SK-N-DZ (cell line): ENCODE measurements at regions not wholly inside any gene's neighbourhood (a gene's known extent, or its start where the extent isn't known, plus 50 kb on each side); places are given as distances from the start of the nearest gene placed in this dataset.
A peak's percentile ranks its signal among the peaks of the same experiment; 100 is the strongest.

Experiments used
- DNase-seq: peaks from one replicate; pipeline ENCODE4 v3.0.0-alpha.2; 2015; ENCODE audit warnings: low spot score

DNA sequence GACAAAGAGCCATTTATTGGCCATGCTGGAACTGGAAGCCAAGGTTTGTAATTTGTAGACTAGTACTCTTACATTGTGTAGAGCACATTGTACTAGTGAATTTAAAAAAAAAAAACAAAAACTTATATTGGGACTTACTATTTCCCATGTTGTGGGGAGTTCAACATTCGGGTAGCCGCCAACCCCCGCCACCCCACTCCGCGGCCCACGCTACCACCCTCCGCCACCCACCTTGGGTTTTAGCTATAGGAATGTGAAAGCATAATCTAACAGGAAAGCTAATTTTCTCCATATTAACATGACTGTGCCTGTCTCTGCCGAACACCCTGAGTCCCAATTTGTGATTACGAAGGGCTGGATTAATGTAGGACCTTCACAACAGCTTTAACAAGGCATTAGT, 275.8 kb downstream of the FIGN start:
- DNase-seq: no peak

- no peak for DNase-seq
These were observed 278.7 kb downstream of the FIGN start for GRCh38 chr2:163456953-163457743.

GRCh38 chr2:163455815-163456214, 280.0 kb downstream of the FIGN start:
- DNase-seq: no peak

DNA sequence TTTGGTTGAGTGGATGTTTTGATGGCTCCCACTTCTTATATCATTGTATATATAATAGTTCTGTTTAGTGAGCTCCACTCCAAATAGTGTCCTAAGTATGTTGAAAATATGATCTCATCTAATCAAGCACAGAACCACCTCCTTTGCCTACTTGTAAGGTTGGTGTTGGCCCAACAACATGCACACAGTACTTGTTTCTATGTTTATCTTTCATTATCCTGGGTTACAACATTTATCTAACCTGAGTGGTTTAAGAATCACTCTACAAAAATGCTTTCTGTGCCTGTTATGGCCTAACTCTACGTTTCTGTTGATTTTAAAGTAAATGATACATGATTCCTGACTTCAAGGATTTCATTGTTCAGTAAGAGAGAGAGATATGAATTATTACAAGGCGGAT, 281.9 kb downstream of the FIGN start:
- no peak for DNase-seq

GRCh38 chr2:163441603-163442002, 294.2 kb downstream of the FIGN start:
- DNase-seq: no peak

DNA sequence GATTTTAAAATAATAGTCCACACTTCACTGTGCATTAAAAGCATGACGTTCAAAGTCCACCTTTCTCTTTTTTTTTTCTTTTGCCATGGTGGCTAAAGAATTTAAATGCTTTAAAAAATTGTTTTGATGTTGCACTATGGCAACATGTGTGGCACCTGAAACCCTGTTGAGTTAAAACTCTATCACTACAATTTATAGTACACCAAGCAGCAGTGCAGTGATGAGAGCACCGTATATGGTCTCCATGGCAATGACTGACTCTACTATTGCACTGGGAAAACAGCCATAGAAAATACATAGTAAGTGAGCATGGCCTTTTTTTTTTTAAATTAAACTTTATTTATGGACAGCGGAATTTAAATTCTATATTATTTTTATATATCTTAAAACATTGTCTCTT, 298.8 kb downstream of the FIGN start:
- no peak for DNase-seq

GRCh38 chr2:163428187-163428586, 307.6 kb downstream of the FIGN start:
- DNase-seq: no peak

- DNase-seq: no peak
These were observed 315.2 kb downstream of the FIGN start for GRCh38 chr2:163420604-163421003.

DNA sequence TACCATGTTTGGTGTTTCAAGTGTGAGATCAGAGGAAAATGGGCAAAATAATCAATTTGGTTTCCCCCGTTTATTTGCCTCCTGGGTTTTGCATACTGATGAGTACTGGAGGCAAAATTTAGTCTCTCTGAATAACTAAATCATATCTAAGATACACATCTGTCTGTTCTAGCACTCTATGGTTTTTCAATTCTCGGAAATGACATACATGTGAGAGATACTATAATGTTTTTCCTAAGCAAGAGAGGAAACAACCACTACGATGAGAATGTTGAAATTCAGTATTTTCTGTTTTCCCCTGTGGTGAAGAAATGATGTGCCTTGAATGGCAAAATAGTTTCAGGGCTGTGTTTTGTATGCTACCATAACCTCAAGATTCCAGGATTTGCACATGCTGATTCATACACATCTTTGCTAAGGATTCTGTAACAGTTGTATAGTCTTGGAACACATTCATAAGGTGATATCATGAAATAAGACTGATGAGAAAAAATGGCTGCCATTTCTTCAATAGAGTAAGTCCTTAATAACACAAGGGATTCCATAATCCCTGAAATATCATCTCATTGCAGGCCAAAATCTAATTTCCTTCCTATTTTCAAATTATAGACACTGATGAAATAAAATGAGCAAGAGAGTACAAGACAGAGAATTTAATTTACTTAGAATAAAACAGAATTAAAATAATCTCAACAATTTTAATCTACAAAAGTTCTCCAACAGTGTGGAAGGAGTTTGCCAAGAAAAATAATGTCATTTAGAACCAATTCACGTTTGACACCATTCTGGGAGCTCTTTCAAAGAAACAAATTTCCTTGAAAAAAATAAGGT, 316.6 kb downstream of the FIGN start:
- no peak for DNase-seq

DNA sequence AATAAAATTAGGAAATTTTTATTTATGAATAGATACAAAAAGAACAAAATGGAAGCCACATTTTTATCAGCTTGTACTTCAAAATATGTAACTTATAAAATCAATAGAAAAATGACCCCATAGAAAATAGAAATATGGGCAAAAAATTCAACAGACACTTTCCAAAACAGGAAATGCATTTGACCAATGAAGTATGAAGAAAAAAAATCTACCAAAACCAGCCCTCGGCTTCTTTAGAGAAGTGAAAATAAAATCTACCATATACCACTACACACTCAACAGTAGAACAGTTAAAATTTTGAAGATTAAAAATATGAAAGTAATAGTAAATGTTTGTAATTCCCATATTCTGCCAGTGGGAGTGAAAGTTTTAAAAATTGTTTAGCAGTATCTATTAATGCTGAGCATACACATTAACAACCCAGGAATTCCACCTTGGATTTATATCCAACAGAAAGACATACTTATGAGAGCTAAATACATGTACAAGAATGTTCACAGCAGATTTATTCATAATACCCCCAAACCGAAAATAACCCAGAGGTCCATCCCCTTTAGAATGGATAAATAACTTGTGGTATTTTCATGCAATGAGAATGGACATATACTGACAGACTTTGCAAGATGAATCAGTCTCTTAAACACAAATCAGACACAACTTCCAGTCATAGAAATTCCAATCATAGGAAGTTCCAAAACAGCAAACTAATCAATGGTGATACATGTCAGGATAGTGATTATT, 318.0 kb downstream of the FIGN start:
- no peak for DNase-seq

DNA sequence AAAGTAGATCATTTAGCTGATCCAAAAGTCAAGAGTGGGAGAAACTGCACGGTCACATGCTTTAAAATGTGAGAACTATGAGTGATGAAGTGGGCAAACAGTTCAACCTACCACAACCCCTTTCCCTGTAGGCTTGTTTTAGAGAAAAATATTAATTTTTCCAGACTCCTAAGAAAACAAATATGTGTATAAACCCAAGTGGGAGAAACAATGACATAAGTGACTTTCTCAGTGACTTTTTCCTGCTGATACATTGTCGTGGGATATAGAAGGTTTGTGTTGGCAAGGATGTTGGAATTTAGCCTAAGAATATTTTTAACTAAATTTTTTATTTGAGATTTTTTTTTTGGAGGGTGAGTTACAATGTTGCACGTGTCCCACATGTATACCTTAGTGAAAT, 321.7 kb downstream of the FIGN start:
- DNase-seq: no peak

DNA sequence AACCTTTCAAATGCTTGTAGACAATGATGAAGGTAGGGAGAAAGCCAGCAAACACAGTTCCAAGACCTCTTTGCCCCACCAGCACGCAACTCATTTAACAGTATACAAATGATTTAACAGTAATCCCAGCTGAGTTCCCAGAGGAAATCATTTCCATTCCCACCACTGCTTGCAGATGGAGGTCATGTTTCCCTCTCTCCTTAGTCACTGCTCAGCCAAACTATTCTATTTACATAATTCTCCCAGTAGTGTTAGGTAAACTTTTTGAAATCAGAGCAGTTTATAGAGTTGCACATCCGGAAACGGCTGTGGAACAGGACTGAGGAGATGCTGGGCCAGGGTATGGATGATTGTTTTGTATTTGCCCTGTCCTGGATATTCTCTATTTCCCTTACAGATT, 328.5 kb downstream of the FIGN start:
- DNase-seq: no peak

DNA sequence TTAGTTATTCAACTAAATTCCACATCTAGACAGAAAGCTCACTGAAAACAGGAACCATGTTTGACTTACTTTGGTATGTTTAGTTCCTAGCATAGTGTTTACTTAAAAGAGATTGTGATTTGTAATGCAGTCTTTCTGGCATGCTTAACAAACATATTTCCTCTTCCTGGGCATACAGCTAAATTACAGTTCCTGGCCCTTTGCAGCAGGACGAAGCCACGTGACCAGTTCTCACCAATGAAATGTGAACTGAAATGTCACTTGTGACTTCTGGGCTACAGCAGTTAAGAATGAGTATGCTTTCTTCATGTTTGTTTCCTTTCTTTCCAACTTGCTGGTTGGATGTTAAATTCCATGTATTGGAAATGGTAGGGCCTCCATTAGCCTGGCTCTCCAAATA, 330.5 kb downstream of the FIGN start:
- no peak for DNase-seq

- DNase-seq: no peak
These were observed 334.3 kb downstream of the FIGN start for GRCh38 chr2:163401481-163401880.

DNA sequence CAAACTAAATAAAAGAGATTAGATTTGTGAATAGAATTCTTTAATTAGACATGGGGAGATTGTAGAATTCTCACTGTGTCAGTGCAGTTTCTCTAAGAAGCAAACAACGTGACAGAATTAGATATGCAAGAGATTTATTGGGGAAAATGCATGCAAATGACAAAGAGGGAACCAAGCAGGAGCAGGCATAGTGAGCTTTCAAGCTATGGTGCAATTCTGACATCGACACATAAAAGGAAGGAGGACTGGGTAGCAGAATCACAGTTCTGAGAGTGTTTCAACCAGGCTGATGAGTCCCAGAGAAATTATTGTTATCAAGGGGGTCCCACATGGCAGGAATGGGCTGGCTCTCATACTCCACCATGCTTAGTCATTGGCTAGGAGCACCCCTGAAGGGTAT, 338.4 kb downstream of the FIGN start:
- DNase-seq: no peak

DNA sequence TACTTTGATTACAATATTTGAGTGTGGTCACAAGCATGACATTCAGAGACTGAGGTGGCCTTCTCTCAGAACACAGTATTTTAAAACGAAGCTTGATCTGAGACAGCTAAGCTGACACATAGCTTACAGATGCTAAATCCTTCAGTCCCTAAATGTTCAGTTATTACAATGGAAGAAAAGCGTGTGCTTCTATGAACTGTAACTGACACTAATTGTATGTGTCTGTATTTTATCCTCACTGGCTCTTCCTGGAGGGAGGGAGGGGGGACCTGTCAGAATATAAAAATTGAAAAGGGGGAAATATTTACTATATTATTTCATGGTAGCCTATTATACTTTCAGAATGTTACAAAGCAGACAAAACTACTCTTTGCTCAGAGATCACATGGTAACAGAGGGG, 340.2 kb downstream of the FIGN start:
- peak; percentile 13 for DNase-seq

DNA sequence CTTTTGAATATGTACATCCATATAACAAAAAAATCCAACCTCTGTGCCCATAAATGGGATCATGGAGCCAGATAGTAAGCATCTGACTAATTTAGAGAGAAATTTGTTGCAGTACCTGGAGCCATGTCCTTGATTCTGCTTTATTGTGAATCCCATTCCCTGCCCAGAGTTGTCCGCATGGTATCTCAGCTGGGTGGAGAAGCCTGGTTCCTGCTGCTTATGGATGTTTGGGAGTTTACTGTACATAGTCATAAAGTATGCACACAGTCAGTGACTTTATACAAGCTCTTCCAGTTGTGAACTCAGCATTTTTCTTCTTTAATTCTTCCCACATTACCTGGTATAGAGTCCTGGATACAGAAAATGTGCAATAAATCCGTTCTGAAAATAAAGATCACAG, 346.0 kb downstream of the FIGN start:
- no peak for DNase-seq

- DNase-seq: no peak
These were observed 360.3 kb downstream of the FIGN start for GRCh38 chr2:163375472-163375871.

DNA sequence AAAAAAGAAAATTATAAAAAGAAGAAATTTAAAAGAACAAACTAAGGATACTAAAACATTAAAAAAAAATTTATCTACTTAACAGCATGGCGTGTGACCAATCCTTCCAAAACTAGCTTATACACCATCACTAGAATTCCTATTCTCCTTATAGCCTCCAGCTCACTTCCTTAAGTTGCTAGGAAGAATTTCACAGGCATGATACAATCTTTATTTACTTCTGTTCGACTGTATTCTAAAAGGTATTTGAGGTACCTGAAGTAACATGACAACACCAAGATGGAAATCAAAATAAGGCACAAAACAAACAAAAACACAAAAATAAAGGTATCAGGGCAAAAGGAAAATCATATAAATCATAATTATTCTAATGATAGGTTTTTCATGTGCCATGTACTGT, 360.7 kb downstream of the FIGN start:
- DNase-seq: no peak

GRCh38 chr2:163374282-163374681, 361.5 kb downstream of the FIGN start:
- DNase-seq: no peak

DNA sequence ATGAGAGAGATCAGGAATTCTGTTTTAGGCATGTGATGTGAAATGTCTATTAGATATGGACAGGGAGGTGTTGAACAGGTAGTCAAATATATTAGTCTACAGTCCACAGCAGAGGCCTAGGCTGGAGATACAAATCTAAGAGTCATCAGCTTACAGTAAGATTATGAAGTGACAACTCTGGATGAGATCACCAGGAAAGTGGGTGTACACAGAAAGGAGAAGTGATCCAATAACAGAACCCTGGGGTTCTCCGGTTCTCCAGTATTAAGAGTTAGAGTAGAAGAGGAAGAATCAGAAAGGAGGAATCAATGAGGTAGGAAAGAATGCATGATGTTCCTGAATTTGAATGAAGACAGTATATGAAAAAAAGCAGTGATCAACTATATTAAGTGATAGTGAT, 362.3 kb downstream of the FIGN start:
- no peak for DNase-seq

DNA sequence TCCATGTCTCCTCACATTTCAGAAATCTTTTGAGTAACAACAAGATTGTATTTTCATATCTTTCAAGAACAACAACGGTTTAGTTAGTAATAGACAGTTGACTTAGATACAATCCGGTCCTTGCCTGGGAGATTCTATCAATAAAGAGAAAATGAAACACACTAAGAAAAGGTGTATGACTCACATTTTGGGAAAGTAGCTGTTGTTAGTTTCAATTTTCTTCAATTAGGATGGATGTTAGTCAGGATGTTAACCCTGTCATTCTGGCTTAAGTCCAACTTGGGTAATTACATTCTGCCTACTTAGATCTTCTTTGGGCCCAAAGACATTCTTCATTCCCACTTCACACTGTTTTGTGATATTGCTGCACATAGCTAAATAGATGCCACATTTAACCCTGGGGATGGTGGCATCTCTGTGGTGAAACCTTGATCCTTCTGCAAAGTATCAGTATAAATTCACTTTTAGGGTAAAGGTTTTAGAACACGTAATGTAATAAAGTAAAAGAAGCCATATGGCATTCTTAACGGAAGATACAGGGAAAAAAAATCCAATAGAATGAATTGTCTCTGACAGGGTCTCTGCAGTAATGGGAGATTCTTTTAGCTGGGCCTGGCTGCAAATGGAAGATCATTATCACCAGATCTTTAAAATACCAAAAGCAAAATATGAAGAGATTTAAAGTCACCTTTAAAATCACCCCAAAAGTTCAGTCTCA, 365.5 kb downstream of the FIGN start:
- peak; percentile 92 for DNase-seq
